ENCODE measurements at regions not wholly inside any gene's neighbourhood (a gene's known extent, or its start where the extent isn't known, plus 50 kb on each side); places are given as distances from the start of the nearest gene placed in this dataset.
"Not testable (repeated sequence)": the region's sequence is repeated elsewhere in the genome, so short reads cannot be mapped to it uniquely, and the experiment has no call there.

DNA sequence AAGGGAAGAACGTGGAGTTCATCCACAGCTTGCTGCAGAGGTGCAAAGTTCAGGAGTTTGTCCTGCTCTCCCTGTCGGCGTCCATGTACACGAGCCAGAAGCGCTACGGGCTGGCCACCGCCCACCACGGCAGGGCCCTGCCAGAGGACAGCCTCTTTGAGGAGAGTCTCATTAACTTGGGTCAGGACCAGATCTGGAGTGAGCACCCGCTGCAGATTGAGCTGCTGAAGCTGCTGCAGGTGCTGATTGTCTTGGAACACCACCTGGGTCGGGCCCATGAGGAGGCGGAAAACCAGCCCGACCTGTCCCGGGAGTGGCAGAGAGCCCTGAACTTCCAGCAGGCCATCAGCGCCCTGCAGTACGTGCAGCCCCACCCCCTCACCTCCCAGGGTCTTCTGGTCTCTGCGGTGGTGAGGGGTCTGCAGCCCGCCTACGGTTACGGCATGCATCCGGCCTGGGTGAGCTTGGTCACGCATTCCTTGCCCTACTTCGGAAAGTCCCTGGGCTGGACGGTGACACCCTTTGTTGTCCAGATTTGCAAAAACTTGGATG lies 73.8 kb upstream of the MORC3 start:
- no peak for DNase-seq (ENCODE audit: low read depth in 3 of 3, low spot score in 1 of 3)

- no peak for DNase-seq (ENCODE audit: low read depth in 3 of 3, low spot score in 1 of 3)
Observed at GRCh38 chr21:36247316-36248010, 72.5 kb upstream of the MORC3 start.

GRCh38 chr21:36249576-36250422 lies 70.2 kb upstream of the MORC3 start:
- DNase-seq (ENCODE audit: low read depth in 3 of 3, low spot score in 1 of 3): no peak

GRCh38 chr21:36250423-36251075 lies 69.4 kb upstream of the MORC3 start:
- DNase-seq (ENCODE audit: low read depth in 3 of 3, low spot score in 1 of 3): no peak

DNA sequence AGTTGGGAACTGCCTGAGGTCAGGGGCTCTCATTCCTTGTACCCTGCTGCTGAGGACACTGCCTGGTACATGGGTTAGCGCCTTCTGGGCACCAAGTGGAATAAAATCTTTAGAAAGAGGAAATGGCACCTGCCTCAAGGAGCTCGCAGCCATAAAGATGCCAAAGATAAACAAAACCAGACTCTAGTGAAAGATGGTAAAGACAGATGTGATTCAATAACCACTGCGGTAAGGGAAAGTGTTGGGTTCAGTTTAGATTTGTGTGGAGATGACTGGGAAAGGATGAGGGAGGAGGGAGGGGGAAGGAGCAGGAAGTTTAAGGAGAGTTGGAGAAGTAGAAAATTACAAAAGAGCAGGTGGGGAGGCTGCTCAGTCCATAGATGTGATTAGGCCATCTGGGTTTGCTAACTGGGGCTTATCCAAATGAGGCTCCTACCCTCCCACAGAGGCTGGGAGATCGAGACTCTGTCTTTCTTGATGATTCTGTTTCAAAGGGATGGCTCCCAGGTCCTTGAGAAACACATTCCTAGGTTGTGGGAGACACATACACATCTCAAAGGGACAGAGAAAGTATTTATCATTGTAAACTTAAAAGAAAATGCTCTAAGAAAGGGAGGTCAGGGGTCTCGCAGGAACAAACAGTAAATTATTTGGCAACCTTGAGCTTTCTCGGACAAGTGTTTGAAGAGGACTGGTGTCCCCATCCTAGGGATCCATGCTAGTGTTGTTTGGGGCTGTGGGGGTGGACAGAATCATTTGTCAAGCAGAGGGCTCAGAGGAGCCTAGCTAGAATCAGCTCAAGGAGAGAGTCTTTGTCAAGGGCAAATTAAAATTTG lies 65.7 kb upstream of the MORC3 start:
- DNase-seq (ENCODE audit: low read depth in 3 of 3, low spot score in 1 of 3): no peak

DNA sequence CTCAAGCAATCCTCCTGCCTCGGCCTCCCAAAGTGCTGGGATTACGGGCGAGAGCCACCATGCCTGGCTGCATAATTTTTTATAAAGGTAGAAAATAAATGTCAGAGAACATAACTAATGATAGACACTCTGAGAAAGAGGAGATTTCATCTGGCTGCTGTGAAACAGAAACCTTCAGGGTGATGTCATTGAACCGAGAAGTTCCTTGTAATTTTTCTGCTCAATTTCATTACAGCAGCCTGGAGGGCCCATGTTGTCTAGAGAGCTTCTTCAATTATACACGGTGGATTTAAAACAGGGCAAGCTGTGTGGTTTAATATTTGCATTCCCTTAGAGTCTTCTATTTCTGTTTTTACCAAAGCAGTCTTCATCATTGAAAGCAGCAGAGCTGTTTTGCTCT lies 64.3 kb upstream of the MORC3 start:
- DNase-seq (ENCODE audit: low read depth in 3 of 3, low spot score in 1 of 3): no peak

DNA sequence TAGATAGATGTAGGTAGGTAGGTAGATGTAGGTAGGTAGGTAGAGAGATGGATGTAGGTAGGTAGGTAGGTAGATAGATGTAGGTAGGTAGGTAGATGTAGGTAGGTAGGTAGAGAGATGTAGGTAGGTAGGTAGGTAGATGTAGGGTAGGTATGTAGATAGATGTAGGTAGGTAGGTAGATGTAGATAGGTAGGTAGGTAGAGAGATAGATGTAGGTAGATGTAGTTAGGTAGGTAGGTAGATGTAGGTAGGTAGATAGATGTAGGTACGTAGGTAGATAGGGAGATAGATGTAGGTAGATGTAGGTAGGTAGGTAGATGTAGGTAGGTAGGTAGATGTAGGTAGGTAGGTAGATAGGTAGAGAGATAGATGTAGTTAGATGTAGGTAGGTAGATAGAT lies 62.3 kb upstream of the MORC3 start:
- no peak for DNase-seq (ENCODE audit: low read depth in 3 of 3, low spot score in 1 of 3)

- peak in 2 of 3 donors; percentile 5 to 15 for DNase-seq (ENCODE audit: low read depth in 3 of 3, low spot score in 1 of 3)
Observed at GRCh38 chr21:36260030-36260787, 59.8 kb upstream of the MORC3 start.

GRCh38 chr21:36260802-36261201 lies 59.2 kb upstream of the MORC3 start:
- no peak for DNase-seq (ENCODE audit: low read depth in 3 of 3, low spot score in 1 of 3)

DNA sequence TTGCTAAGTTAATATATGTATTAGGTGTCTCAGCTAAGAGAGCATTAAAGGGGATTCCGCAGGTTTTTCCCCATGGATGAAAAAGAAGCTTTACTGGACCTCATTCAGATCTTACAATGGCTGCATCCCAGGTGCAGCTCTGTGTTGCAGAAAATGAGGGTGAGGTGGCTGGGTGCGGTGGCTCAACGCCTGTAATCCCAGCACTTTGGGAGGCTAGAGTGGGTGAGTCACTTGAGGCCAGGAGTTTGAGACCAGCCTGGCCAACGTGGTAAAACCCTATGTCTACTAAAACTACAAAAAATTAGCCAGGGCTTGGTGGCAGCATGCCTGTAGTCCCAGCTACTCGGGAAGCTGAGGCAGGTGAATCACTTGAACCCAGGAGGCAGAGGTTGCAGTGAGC lies 58.5 kb upstream of the MORC3 start:
- no peak for DNase-seq (ENCODE audit: low read depth in 3 of 3, low spot score in 1 of 3)

- DNase-seq (ENCODE audit: low read depth in 3 of 3, low spot score in 1 of 3): no peak
Observed at GRCh38 chr21:36263797-36264196, 56.2 kb upstream of the MORC3 start.

- DNase-seq (ENCODE audit: low read depth in 3 of 3, low spot score in 1 of 3): no peak
Observed at GRCh38 chr21:36265431-36265830, 54.6 kb upstream of the MORC3 start.

- not testable (repeated sequence) for DNase-seq (ENCODE audit: low read depth in 3 of 3, low spot score in 1 of 3)
Observed at GRCh38 chr21:36267828-36268227, 52.2 kb upstream of the MORC3 start.

GRCh38 chr21:36268264-36268663 lies 51.7 kb upstream of the MORC3 start:
- DNase-seq (ENCODE audit: low read depth in 3 of 3, low spot score in 1 of 3): not testable (repeated sequence)

Data from stimulated activated CD4-positive, alpha-beta T cell treated with anti-CD3 and anti-CD28 coated beads, TNF-alpha, amount 100 ng/mL, for 1 hour (primary cell).